ENCODE measurements at regions not wholly inside any gene's neighbourhood (a gene's known extent, or its start where the extent isn't known, plus 50 kb on each side); places are given as distances from the start of the nearest gene placed in this dataset.

GRCh38 chr9:108437656-108438055, 418.1 kb downstream of the ACTL7B start:
- TF ChIP-seq ERF (CRISPR knock-in tag; IDR thresholded peaks at IDR 0.05): no peak
- no peak for TF ChIP-seq RBM22 (optimal IDR thresholded peaks at IDR 0.05; ENCODE audit: low read length)
- TF ChIP-seq ZNF574 (CRISPR knock-in tag; IDR thresholded peaks at IDR 0.05): no peak
- no peak for TF ChIP-seq ZFP90 (CRISPR knock-in tag; IDR thresholded peaks at IDR 0.05; ENCODE audit: borderline replicate concordance)
- no peak for TF ChIP-seq MAZ (IDR thresholded peaks at IDR 0.05; ENCODE audit: borderline replicate concordance, low read depth, low read length)
- no peak for TF ChIP-seq MAZ (CRISPR knock-in tag; IDR thresholded peaks at IDR 0.05; ENCODE audit: low read depth)
- no peak for TF ChIP-seq ZNF468 (CRISPR knock-in tag; IDR thresholded peaks at IDR 0.05)
- no peak for TF ChIP-seq HOXA5 (CRISPR knock-in tag; IDR thresholded peaks at IDR 0.05)
- no peak for TF ChIP-seq GABPA (IDR thresholded peaks at IDR 0.05; ENCODE audit: low read depth, low read length)
- TF ChIP-seq GABPA (CRISPR knock-in tag; IDR thresholded peaks at IDR 0.05; ENCODE audit: low read depth): no peak
- Histone ChIP-seq H3K4me3 (replicated peaks in 1 of 3; ENCODE audit: insufficient read depth in 1 of 3, low read depth in 2 of 3, low read length in 3 of 3) (no peak overlapping the region), H3K79me2 (ENCODE audit: insufficient read depth, low read length) (no peaks in the 10 kb centered on the region), H3K36me3 (replicated peaks in 1 of 2; ENCODE audit: control insufficient read depth in 1 of 2, insufficient read depth in 2 of 2, low read length in 2 of 2) (no peaks in the 10 kb centered on the region), H4K20me1 (ENCODE audit: insufficient read depth, low read length) (no peaks in the 10 kb centered on the region), H3K27ac (ENCODE audit: extremely low read length, insufficient read depth, low read length) (no peak overlapping the region), H3K9ac (ENCODE audit: insufficient read depth, low read depth, low read length) (no peak overlapping the region), H3K9me3 (ENCODE audit: low read length) (no peaks in the 10 kb centered on the region), H3K4me2 (ENCODE audit: low read depth, low read length) (no peak overlapping the region), H3K27me3 (ENCODE audit: control insufficient read depth in 1 of 2, insufficient read depth in 2 of 2, low read length in 2 of 2) (no peaks in the 10 kb centered on the region), H3K4me1 (ENCODE audit: insufficient read depth, low read length) (peaks cover 33% of the 10 kb centered on the region), H2AFZ (ENCODE audit: low read length) (no peak overlapping the region)
- in situ Hi-C loops (cut with HindIII; ENCODE audit: extremely low pct_ligation_motif_present, low pct_unique_long_range_greater_than_20kb): loop anchor here (25.0 kb wide), 1 partner anchor 325 kb away; no protein-coding TSS in a partner anchor
- 96% methylated on average over 1 of the region's 1 CpG for whole genome bisulfite sequencing (ENCODE audit: low lambda C conversion rate)
- BruUV-seq (replicated peaks): no TSS peak
- DNase-seq (ENCODE audit: low spot score): no peak
- POLR2A ChIA-PET: no interaction called here
- intact Hi-C loops (cut with micrococcal nuclease; ENCODE audit: unreplicated experiment): no loop called here
- no peak for ATAC-seq
- no peak for FAIRE-seq
- CTCF ChIA-PET (ENCODE audit: low intra/inter-chr PET ratio, low total read pairs): no interaction called here

Data from HepG2 (cell line).